Vagina (tissue), 2 donors: ENCODE measurements at regions not wholly inside any gene's neighbourhood (a gene's known extent, or its start where the extent isn't known, plus 50 kb on each side); places are given as distances from the start of the nearest gene placed in this dataset.

Source experiments
- CTCF ChIP-seq, 3 experiments: fragments of 450-650 bp in 2 of 3; fragments of 200-600 bp in 1 of 3; sonication (generic) in 1 of 3; IDR thresholded peaks; one replicate each; pipeline ENCODE4 v1.5.1; 2017 to 2019; ENCODE audit warnings: antibody characterized with exemption in 3 of 3, mild to moderate bottlenecking in 2 of 3, moderate library complexity in 2 of 3
- POLR2A ChIP-seq, 2 donors: fragments of 450-650 bp; IDR thresholded peaks; one replicate each; pipeline ENCODE4 v1.6.1; 2017; ENCODE audit warnings: antibody characterized with exemption in 2 of 2, mild to moderate bottlenecking in 2 of 2, moderate library complexity in 2 of 2

- TF ChIP-seq CTCF (IDR thresholded peaks at IDR 0.05) (no peak), POLR2A (IDR thresholded peaks at IDR 0.05) (no peak)
Observed at GRCh38 chr10:113329121-113329596, 223.7 kb upstream of the HABP2 start.
